ENCODE measurements at regions not wholly inside any gene's neighbourhood (a gene's known extent, or its start where the extent isn't known, plus 50 kb on each side); places are given as distances from the start of the nearest gene placed in this dataset.

- DNase-seq (ENCODE audit: low read depth) = no peak
Observed at GRCh38 chr6:120077489-120077888, 727.9 kb upstream of the MAN1A1 start.

- DNase-seq (ENCODE audit: low read depth) = no peak
Observed at GRCh38 chr6:120058410-120058809, 708.8 kb upstream of the MAN1A1 start.

DNA sequence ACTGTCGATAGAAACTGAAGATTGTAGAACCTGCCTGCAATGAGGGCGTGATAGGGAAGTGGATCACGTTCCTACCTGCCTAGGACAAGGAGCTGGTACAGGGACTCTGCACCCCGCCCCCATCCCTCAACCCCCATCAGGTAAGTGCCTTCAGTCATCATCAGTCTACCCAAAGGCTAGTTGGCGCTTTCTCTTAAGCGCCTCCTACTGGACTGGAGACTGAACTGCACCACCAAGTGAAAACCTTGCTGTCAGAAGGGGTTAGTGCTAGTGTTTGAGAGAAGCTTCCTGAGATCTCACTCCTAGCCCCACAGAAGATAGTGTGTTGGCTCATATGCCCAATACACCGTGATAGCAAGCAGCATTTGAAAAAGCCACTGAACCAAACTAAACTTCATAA lies 706.5 kb upstream of the MAN1A1 start:
- no peak for DNase-seq (ENCODE audit: low read depth)

- no peak for DNase-seq (ENCODE audit: low read depth)
Observed at GRCh38 chr6:120055071-120055470, 705.5 kb upstream of the MAN1A1 start.

DNA sequence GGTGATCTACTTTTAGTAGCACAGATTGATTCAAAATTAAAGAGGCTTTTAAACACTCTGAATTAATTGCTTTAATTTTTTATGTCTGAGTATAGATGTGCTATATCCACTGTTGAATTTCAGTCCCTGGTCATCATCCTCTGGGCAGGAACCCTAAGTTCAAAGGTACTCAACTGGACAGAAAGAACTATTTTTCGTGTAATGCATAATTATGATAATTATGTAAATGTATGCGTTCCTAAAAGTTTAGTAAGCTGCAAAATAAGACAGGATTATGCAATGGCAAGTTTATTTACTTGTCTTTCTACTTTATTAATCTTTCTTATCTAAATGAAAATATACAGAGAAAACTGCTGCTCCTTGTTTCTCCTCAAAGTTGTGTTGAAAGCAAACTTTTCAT lies 690.1 kb upstream of the MAN1A1 start:
- no peak for DNase-seq (ENCODE audit: low read depth)

DNA sequence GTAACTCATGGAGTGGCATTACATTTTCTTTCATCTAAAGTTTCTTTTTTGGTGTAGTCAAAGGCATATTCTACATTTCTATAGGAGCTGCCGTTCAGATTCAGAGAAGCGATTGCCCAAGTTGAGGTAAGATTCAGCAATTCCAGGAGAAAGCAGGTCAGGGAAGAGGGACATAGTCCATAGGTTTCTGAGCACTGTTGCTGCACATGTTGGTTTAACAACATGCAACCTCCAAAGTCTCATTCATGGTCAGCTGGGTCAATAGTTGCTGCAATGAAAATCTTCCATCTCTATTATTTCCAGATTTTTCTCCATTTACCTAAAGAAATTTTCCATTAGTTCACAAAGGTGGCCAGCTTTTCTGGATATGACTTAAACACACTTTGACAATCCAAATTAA lies 682.3 kb upstream of the MAN1A1 start:
- no peak for DNase-seq (ENCODE audit: low read depth)

DNA sequence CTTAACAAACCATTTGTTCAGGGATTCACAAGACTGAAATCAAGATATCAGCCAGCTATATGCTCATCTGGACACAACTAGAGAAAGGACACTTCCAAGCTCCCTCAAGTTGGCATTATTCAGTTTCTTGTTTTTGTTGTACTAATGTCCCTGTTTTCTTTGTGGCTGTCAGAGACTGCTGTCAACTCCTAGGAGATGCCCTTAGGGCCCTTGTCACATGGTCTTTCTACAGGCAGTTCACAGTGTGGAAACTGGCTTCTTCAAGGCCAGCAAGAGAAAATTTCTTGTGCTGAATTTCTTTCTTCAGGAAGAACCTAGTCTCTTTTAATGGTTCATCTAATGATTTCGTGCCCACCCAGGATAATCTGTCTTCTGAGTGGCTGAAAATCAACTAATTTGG lies 677.2 kb upstream of the MAN1A1 start:
- DNase-seq (ENCODE audit: low read depth) = no peak

DNA sequence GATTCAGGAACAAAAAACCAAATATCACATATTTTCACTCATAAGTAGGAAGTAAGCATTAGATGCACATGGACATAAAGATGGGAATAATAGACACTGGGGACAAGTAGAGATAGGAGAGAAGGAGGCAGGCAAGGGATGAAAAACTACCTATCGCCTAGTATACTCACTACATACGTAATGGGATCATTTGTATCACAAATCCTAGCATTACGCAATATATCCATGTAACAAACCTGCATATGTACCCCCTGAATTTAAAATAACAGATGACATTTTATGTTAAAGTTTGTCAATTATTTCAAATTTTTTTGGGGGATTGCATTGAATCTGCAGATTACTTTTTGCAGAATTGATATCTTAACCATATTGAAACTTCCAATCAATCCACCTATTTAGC lies 660.5 kb upstream of the MAN1A1 start:
- DNase-seq (ENCODE audit: low read depth) = no peak

DNA sequence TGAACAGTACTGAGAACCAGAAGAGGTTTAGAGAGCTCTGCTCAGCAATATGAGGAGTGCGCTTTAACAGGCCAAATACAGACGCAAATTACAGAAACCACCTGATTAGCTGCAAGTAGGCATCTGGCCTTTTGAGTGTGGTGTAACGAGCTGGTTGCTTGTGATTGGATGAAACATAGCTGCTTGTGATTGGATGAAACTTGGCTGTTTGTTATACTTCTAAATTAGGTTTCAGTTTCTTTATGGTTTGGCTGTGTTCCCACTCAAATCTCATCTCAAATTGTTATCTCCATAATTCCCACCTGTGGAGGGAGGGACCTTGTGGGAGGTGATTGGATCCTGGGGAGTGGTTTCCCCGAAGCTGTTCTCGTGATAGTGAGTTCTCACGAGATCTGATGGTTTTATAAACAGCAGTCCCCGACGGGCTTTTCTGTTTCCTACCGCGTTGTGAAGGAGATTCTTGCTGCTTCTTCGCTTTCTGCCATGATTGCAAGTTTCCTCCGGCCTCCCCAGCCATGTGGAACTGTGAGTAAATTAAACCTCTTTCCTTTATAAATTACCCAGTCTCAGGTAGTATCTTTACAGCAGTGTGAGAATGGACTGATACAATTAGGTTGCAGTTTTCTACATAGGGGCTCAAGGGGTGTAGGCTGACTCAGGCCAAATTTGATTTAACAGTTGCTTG lies 655.9 kb upstream of the MAN1A1 start:
- DNase-seq (ENCODE audit: low read depth) = peak; percentile 1

- DNase-seq (ENCODE audit: low read depth) = peak; percentile 1
Observed at GRCh38 chr6:119986934-119987549, 637.5 kb upstream of the MAN1A1 start.

- no peak for DNase-seq (ENCODE audit: low read depth)
Observed at GRCh38 chr6:119985952-119986736, 636.6 kb upstream of the MAN1A1 start.

DNA sequence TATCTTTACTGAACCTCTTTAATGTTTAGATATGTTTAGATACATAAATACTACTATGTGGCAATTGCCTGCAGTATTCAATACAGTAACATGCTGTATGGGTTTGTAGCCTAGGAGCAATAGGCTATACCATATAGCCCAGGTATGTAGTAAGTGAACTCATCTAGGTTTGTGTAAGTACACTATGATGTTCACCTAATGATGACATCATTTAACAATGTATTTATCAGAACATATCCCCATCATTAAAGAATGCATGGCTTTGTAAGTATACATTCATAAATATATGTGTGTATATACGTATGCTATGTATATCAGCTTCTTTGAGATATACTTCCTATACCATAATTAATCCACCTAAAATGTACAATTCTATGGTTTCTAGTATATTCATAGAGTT lies 631.2 kb upstream of the MAN1A1 start:
- DNase-seq (ENCODE audit: low read depth) = no peak

DNA sequence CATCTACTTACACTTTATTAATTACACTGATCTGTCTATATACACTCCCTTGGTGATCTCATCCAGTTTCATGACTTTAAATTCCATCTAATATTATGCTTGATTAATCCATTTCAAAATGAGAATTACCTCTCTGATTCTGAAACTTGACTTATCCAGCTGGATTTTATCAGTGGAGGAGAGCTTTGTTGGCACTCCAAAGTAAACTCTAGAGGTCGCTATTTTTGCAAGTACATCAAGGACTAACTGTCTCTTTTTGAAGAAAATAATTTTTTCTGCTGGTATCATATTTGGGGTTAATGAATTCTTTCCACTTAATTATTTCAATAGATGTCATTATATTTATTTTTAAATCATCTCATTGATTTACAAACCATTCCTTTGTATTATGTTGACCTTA lies 630.3 kb upstream of the MAN1A1 start:
- peak; percentile 16 for DNase-seq (ENCODE audit: low read depth)

DNA sequence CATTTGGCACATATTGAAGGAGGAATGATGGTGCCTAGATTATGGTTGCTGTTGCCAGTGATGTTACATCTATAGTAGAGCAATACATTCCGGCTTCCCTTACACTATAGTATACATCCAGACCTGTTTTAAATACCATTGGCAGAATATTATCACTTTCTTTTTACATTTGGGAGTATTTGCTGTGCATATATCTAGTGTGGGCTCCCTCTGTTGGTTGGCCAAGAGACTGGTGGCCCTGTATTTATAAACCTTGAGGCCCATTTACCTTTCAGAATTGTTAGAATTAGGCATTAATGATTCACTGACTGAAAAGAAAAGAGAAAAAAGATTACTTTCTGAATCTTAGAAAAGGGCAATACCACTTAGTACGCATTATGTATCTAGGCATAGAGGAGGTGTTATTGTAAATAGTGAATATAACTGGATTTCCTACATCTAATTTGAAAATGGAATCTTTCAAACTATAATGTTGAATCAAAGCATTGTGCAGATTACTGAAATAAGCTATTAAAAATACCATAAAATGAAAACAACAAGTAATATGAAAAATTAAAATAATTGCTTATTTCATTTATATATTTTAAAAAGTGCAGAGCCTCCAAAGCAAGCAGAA lies 628.8 kb upstream of the MAN1A1 start:
- DNase-seq (ENCODE audit: low read depth) = peak; percentile 22

DNA sequence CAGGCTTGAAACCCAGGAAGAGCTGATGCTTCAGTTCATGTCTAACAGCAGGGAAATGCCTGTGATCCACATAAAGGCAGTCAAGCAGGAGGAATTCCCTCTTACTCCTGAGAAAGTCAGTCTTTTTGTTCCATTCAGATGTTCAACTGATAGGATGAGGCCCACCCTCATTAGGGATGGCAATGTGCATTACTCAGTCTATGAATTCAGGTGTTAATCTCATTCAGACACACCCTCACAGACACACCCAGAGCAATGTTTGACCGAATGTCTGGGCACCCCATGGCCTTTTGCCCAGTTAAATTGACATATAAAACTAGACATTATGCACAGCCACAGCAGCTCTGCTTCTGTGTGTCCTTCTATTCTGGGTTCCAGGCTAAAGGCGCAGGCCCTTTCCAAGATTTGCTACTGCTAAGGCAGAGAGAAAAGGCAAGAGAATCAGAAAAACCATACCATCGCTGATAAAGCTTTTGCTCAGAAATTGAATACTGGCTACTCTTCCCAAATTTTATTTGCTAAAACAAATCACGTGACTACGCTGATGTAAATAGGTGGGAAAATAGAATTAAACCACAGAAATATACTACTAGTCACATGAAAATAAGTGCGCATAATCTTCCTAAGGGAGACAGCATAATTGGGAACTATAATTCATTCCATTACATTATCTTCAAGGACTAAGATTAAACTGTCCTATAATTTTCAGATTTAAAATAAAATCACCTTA lies 625.0 kb upstream of the MAN1A1 start:
- no peak for DNase-seq (ENCODE audit: low read depth)

- peak; percentile 4 for DNase-seq (ENCODE audit: low read depth)
Observed at GRCh38 chr6:119966484-119966883, 616.9 kb upstream of the MAN1A1 start.

DNA sequence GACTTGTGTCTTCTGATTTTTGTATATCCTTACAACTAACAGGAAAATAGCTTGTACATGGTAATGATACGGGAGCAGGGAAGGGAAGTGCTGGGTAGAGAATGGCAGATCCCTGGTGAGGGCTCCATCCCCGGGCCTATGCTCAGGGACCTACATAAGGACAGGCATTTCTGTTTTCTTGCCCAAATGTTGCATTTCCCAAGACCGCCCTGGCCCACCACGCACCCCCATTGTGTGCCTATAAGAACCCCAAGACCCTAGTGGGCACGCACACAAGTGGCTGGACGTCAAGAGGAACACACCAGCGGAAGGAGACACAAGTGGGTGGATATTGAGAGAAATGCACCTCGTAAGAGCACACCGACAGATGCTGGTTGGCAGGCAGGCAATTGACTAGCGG lies 616.3 kb upstream of the MAN1A1 start:
- no peak for DNase-seq (ENCODE audit: low read depth)

DNA sequence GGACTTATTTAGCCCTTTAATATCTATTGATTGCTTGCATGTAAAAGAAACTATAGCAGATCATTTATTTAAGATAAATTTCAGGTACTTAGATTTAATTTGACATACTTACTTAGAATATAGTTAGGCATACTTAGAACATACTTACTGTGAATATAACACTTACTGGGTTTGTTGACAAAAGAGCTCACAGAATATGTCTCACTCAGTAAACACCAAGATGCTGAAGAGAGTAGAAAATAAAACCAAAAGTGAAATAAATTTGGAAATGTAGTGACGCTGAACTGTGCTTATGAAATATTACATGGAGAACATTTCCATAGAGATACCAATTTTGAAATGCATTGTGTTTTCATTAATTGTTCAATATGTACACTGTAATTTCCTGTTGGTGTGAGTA lies 615.4 kb upstream of the MAN1A1 start:
- no peak for DNase-seq (ENCODE audit: low read depth)

DNA sequence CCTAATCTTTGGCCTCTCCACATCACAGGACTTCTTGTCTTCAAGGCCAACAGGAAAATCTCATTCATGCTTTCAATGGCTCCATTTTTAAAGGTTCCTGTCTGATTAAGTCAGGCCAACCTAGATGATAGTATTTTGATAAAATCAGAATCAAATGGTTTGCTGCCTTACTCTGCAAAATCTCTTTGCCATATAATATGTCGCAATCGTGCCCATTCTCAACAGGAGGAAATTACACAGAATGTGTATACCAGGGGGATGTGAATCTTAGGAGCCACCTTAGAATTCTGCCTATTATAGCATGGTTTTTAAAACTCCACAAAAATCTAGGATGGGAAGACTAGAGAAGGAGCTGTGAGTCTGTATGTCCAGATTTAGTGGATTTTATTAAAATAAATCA lies 612.9 kb upstream of the MAN1A1 start:
- DNase-seq (ENCODE audit: low read depth) = no peak

DNA sequence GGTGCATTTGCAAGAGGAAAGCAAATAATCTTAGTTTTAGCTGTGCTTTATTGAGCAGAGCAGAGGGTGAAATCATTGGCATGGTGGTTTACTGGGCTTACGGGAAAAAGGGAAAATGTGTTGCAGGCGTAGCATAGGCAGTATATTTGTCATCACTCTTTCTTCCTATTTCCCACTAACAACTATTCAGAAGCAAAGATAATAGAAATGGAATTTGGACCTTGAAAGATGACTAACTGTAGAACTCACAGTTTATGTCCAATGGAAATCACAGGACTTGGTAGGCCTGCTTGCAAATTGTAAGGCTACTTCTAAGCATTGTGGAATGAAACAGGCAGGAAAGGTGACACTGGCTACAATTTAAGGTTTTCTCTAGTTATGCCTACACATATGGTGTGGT lies 611.9 kb upstream of the MAN1A1 start:
- DNase-seq (ENCODE audit: low read depth) = peak; percentile 2

DNA sequence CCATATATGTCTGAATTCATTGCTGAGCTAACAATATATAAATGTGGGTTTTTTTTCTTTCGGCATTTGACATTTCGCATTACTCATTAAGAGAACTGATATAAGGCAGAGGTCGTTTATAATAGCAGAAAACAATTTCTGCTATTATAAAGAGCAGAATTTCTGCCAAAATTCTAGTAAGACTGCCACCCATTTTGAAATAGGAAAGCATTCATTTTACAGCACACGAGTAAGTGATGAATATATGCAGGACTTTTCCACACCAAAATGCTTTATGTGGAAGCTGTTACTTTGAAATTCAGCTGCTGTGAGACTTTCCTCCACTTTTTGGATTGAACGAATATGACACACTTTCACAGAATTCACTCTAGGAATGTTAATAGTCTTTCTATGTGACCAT lies 610.9 kb upstream of the MAN1A1 start:
- DNase-seq (ENCODE audit: low read depth) = no peak

GRCh38 chr6:119960036-119960435 lies 610.5 kb upstream of the MAN1A1 start:
- no peak for DNase-seq (ENCODE audit: low read depth)
